Ovary (tissue), 7 donors: ENCODE measurements at regions not wholly inside any gene's neighbourhood (a gene's known extent, or its start where the extent isn't known, plus 50 kb on each side); places are given as distances from the start of the nearest gene placed in this dataset.

Experiments used
- DNase-seq, 5 donors: peaks; one replicate each; pipeline ENCODE4 v3.0.0-alpha.2; 2019 to 2020
- H3K27ac ChIP-seq, 2 donors: fragments of 200-600 bp; one replicate each; pipeline versions ENCODE4 v1.5.1 to v1.8.0; 2019 to 2022
- H3K27me3 ChIP-seq: fragments of 200-600 bp; one replicate; pipeline ENCODE4 v1.8.0; 2022
- H3K36me3 ChIP-seq: fragments of 200-600 bp; sonication (generic); one replicate; pipeline ENCODE4 v1.5.1; 2019
- H3K4me1 ChIP-seq: one replicate; pipeline ENCODE4 v1.8.1; 2013; ENCODE audit warnings: mild to moderate bottlenecking, moderate library complexity; ENCODE audit not compliant: insufficient read depth
- H3K4me3 ChIP-seq: fragments of 200-600 bp; sonication (generic); one replicate; pipeline ENCODE4 v1.5.1; 2017
- H3K9me3 ChIP-seq, 2 donors: fragments of 200-600 bp in 1 of 2; sonication (generic) in 1 of 2; one replicate each; pipeline versions ENCODE4 v1.5.1 to v1.8.1; 2013 to 2019; ENCODE audit warnings: mild to moderate bottlenecking in 1 of 2, moderate library complexity in 1 of 2
- CTCF ChIP-seq, 3 donors: fragments of 450-650 bp in 2 of 3; fragments of 200-600 bp in 1 of 3; IDR thresholded peaks; one replicate each; pipeline versions ENCODE4 v1.5.1 to v1.8.0; 2016 to 2022; ENCODE audit warnings: antibody characterized with exemption in 3 of 3, mild to moderate bottlenecking in 1 of 3
- EP300 ChIP-seq: sonication (generic); formaldehyde crosslinking; IDR thresholded peaks from one replicate; pipeline ENCODE4 v1.6.1; 2017; ENCODE audit warnings: antibody characterized with exemption
- POLR2A ChIP-seq: fragments of 450-650 bp; IDR thresholded peaks from one replicate; pipeline ENCODE4 v1.6.1; 2017; ENCODE audit warnings: antibody characterized with exemption, mild to moderate bottlenecking, moderate library complexity
- WGBS, 3 donors: extraction: QIAGEN DNeasy Blood & Tissue Kit in 1 of 3; methylation state at CpG; one replicate each; pipeline versions ENCODE4 v1.1.5 to v1.1.7; 2013 to 2017; 5-methylcytosine and 5-hydroxymethylcytosine counted together
- intact Hi-C, 4 donors: fragments of 100-400 bp; cut with DNase I; formaldehyde crosslinking; loops; one replicate each; pipeline versions ENCODE4 v1.11.0 to v1.15.1; 2022 to 2023
- donor health status: DM: no; HTN: no; CAD: no; lungs with moderate emphysema.
- donor health status: DM: no; HTN: no; CAD: no.
- donor health status: Bipolar disorder and iron deficiency.
- donor health status: DM: no; HTN: no; CAD: no.
- donor health status: DM: yes; HTN: yes; CAD: no.

- Histone ChIP-seq H3K36me3 (no peaks in the 10 kb centered on the region), H3K27me3 (no peaks in the 10 kb centered on the region), H3K9me3 (no peaks in the 10 kb centered on the region), H3K4me1 (no peaks in the 10 kb centered on the region), H3K4me3 (no peak overlapping the region), H3K27ac (no peak overlapping the region)
- intact Hi-C loops = no loop called here
- 61 to 85% (median 70%) methylated on average over 3 of the region's 3 CpGs for WGBS, 3 donors
- TF ChIP-seq CTCF (IDR thresholded peaks at IDR 0.05) (no peak), POLR2A (no peak), EP300 (no peak)
- no peak for DNase-seq
Measured at GRCh38 chr11:26929806-26930517, 64.0 kb upstream of the FIBIN start.

DNA sequence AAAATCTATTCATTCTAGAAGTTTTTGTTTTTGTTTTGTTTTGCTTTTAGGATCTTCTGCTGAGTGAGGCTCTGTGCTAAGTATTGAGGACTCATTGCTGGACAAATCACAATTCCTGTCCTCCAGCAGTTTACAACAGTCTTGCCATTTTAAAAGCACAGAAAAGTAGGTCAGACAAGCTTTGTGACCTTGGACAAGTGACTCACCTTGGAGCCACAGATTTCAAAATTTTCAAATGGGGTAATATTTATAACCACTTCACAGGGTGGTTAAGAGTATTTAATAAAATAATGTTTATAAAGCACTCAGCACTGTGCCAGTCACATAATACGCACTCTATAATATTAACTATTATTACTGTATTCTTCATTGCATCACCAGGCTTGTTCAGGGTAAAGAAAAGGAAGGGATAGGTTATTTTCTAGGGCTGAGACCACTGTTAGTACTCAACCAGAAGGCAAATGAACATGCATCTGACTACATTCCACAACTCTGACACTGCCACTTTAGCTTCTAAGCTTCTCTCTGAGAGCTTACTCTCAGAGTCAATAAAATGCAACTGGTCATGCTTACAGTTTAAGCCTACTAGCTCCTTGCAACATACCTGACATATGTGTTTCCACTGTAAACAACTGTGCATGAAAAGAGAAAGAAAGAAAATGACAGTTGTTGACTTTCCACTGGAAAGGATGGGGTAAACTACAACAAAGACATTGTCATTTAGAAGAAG is 63.2 kb upstream of the FIBIN start:
- 45 to 97% (median 89%) methylated on average over 1 of the region's 1 CpG for WGBS, 3 donors
- no peak for TF ChIP-seq EP300
- no peak for TF ChIP-seq POLR2A
- TF ChIP-seq CTCF (IDR thresholded peaks at IDR 0.05) = no peak
- no peaks in the 10 kb centered on the region for H3K36me3 ChIP-seq
- no peaks in the 10 kb centered on the region for H3K9me3 ChIP-seq
- H3K27me3 ChIP-seq = no peaks in the 10 kb centered on the region
- no peak overlapping the region for H3K27ac ChIP-seq
- no peak for DNase-seq
- no peaks in the 10 kb centered on the region for H3K4me1 ChIP-seq
- H3K4me3 ChIP-seq = no peak overlapping the region
- intact Hi-C loops = no loop called here

DNA sequence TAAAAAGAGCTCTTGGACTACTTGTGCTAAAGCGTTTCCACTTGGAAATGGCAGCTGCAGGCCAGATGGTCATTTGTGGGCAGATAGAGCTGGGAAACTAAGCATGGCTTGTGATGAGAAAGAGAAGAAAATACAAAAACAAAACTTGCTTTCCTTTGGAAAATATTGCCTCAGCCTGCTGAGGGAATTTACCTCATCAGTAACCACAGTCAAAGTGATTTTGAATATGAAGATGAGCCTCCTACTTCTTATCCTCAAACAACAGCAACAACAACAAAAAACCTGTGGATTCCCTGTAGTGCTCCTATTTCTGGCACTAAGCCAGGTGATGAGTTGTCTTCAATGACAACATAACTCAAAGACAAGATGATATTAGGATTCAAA is 62.7 kb upstream of the FIBIN start:
- Histone ChIP-seq H3K4me1 (no peaks in the 10 kb centered on the region), H3K27ac (no peak overlapping the region), H3K9me3 (no peaks in the 10 kb centered on the region), H3K36me3 (no peaks in the 10 kb centered on the region), H3K27me3 (no peaks in the 10 kb centered on the region), H3K4me3 (no peak overlapping the region)
- intact Hi-C loops = no loop called here
- 5 to 36% (median 7%) methylated on average over 1 of the region's 1 CpG for WGBS, 3 donors
- DNase-seq = no peak
- no peak for TF ChIP-seq POLR2A
- no peak for TF ChIP-seq EP300
- no peak for TF ChIP-seq CTCF (IDR thresholded peaks at IDR 0.05)

- intact Hi-C loops = no loop called here
- Histone ChIP-seq H3K27ac (no peak overlapping the region), H3K9me3 (no peaks in the 10 kb centered on the region), H3K4me3 (no peak overlapping the region), H3K36me3 (no peaks in the 10 kb centered on the region), H3K27me3 (no peaks in the 10 kb centered on the region), H3K4me1 (no peaks in the 10 kb centered on the region)
- TF ChIP-seq CTCF (IDR thresholded peaks at IDR 0.05) (no peak), EP300 (no peak), POLR2A (no peak)
- DNase-seq = no peak
Measured at GRCh38 chr11:26931881-26932280, 62.0 kb upstream of the FIBIN start.
